Panc1 (cell line): ENCODE measurements at regions not wholly inside any gene's neighbourhood (a gene's known extent, or its start where the extent isn't known, plus 50 kb on each side); places are given as distances from the start of the nearest gene placed in this dataset.

Source experiments
- POLR2AphosphoS5 ChIP-seq: IDR thresholded peaks from 2 replicates; pipeline ENCODE4 v1.6.1; 2012; ENCODE audit warnings: mild to moderate bottlenecking, low read depth, low read length, moderate library complexity
- TF ChIP-seq, protein P1 (sequence below): fragments of 450-650 bp; IDR thresholded peaks from 2 replicates; pipeline ENCODE4 v1.5.1; 2017; ENCODE audit warnings: mild to moderate bottlenecking
- TF ChIP-seq, protein P2 (sequence below), 2 experiments: IDR thresholded peaks; 2 replicates each; pipeline ENCODE4 v1.6.1; 2011 to 2012; ENCODE audit warnings: low read depth in 2 of 2, control low read depth in 1 of 2, low read length in 1 of 2, mild to moderate bottlenecking in 1 of 2, moderate library complexity in 1 of 2; ENCODE audit not compliant: insufficient read depth in 1 of 2

- no peak for TF ChIP-seq POLR2AphosphoS5
- TF ChIP-seq, protein P1, sequence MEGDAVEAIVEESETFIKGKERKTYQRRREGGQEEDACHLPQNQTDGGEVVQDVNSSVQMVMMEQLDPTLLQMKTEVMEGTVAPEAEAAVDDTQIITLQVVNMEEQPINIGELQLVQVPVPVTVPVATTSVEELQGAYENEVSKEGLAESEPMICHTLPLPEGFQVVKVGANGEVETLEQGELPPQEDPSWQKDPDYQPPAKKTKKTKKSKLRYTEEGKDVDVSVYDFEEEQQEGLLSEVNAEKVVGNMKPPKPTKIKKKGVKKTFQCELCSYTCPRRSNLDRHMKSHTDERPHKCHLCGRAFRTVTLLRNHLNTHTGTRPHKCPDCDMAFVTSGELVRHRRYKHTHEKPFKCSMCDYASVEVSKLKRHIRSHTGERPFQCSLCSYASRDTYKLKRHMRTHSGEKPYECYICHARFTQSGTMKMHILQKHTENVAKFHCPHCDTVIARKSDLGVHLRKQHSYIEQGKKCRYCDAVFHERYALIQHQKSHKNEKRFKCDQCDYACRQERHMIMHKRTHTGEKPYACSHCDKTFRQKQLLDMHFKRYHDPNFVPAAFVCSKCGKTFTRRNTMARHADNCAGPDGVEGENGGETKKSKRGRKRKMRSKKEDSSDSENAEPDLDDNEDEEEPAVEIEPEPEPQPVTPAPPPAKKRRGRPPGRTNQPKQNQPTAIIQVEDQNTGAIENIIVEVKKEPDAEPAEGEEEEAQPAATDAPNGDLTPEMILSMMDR: no peak
- TF ChIP-seq, protein P2, sequence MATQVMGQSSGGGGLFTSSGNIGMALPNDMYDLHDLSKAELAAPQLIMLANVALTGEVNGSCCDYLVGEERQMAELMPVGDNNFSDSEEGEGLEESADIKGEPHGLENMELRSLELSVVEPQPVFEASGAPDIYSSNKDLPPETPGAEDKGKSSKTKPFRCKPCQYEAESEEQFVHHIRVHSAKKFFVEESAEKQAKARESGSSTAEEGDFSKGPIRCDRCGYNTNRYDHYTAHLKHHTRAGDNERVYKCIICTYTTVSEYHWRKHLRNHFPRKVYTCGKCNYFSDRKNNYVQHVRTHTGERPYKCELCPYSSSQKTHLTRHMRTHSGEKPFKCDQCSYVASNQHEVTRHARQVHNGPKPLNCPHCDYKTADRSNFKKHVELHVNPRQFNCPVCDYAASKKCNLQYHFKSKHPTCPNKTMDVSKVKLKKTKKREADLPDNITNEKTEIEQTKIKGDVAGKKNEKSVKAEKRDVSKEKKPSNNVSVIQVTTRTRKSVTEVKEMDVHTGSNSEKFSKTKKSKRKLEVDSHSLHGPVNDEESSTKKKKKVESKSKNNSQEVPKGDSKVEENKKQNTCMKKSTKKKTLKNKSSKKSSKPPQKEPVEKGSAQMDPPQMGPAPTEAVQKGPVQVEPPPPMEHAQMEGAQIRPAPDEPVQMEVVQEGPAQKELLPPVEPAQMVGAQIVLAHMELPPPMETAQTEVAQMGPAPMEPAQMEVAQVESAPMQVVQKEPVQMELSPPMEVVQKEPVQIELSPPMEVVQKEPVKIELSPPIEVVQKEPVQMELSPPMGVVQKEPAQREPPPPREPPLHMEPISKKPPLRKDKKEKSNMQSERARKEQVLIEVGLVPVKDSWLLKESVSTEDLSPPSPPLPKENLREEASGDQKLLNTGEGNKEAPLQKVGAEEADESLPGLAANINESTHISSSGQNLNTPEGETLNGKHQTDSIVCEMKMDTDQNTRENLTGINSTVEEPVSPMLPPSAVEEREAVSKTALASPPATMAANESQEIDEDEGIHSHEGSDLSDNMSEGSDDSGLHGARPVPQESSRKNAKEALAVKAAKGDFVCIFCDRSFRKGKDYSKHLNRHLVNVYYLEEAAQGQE (IDR thresholded peaks at IDR 0.05; ENCODE audit: insufficient read depth in 1 of 2, low read depth in 2 of 2, low read length in 1 of 2): no peak
These were observed 96.5 kb upstream of the LHX1 start for GRCh38 chr17:36840796-36841195.
